ENCODE measurements at regions not wholly inside any gene's neighbourhood (a gene's known extent, or its start where the extent isn't known, plus 50 kb on each side); places are given as distances from the start of the nearest gene placed in this dataset.

- no peak for TF ChIP-seq CTCF (IDR thresholded peaks at IDR 0.05)
- TF ChIP-seq POLR2A (IDR thresholded peaks at IDR 0.05): no peak
- no peak for TF ChIP-seq EP300 (IDR thresholded peaks at IDR 0.05)
- no peak for TF ChIP-seq POLR2AphosphoS5 (IDR thresholded peaks at IDR 0.05)
Observed at GRCh38 chr5:58393716-58394115, 66.2 kb downstream of the PLK2 start.
